Kasumi-1 (cell line): ENCODE measurements at regions not wholly inside any gene's neighbourhood (a gene's known extent, or its start where the extent isn't known, plus 50 kb on each side); places are given as distances from the start of the nearest gene placed in this dataset.

Source experiments
- DNase-seq, 2 experiments: peaks; one replicate each; lab custom pipeline; 2025; lab: John Stamatoyannopoulos, UW

- DNase-seq: no peak
These were observed 359.7 kb downstream of the MN1 start for GRCh38 chr22:27441706-27442475.

- DNase-seq: no peak
These were observed 358.2 kb downstream of the MN1 start for GRCh38 chr22:27443306-27443705.

GRCh38 chr22:27445881-27446280 lies 355.7 kb downstream of the MN1 start:
- DNase-seq: no peak

DNA sequence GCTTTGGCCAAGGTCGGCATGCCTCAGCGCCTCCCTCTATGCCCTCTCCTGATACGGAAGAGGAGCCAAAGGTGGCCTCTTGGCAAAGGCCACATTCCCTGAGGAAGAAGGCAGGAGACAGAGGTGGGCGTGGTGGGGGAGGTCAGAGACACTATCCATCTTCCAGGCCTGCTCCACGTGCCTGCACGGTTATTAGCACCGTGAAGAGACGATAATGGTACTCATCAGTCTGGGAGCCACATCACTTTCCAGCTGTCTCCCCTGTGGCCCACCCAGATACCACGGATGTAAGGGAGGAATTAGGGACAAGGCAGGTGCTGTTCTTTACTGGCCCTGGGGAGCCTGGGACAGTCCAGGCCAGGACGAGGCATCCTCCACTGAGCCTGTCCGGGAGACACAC lies 354.3 kb downstream of the MN1 start:
- DNase-seq: no peak

GRCh38 chr22:27450448-27450847 lies 351.1 kb downstream of the MN1 start:
- DNase-seq: no peak

DNA sequence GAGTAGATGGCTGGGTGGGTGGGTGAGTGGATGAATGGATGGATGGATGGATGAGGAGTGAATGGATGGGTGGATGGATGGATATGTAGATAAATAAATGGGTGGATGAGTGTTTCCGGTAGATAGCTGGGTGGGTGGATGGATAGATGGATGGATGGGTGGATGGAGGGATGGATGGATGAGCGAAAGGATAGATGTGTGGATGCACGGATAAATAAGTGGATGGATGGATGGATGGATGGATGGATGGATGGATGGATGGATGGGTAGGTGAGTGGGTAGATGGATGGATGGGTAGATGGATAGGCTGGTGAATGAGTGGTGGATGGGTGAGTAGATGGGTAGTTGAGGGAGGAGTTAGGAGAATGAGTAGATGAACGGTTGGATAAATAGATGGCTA lies 349.3 kb downstream of the MN1 start:
- no peak for DNase-seq

- DNase-seq: no peak
These were observed 348.6 kb downstream of the MN1 start for GRCh38 chr22:27452922-27453321.

DNA sequence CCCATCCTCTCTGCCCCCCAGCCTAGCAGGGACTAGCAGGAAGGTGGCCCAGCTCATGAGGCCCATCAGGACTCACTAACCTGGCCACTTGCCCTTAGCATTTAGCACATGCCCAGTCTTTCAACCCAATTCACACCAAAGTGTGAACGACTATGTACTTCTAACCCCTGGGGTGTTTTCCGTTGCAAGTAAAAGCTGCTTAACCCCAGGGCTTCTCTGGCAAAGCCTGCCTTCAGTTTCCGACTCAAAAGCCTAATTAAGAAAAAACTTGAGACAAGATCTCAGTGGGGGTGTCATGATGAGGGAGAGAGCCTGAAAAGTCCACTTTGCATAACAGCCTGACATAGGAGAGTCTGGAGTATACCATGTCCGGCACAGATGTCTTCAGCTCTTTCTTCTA lies 347.8 kb downstream of the MN1 start:
- DNase-seq: no peak

DNA sequence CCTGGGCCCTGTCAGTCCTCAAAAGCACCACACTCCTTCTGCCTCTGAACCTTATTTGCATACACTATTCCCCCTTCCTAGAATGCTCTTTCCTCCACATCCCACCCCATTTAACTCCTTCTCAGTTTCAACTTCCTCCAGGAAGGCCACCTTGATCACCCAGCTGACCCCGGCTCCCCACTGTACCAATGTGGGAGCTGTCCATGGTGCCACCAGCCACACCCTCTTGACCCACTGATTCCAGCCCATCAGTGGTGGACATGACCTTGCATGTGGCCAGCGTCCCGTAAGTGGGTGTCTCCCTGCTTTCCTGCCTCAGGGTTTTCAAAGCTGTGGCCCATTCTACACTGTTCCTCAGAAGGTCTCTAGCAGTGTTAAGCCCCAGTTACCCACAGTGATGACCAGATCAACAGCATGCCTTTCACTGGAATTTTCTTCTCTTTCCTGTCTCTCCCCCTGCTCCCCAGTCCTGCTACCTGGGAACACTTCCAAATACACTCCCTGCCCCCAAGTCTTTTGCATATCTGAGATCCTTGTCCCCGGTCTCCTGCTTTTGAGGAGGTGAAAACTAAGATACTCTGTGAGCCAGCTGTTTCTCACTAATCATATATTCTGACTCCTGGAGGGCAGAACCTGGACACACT lies 346.6 kb downstream of the MN1 start:
- no peak for DNase-seq

DNA sequence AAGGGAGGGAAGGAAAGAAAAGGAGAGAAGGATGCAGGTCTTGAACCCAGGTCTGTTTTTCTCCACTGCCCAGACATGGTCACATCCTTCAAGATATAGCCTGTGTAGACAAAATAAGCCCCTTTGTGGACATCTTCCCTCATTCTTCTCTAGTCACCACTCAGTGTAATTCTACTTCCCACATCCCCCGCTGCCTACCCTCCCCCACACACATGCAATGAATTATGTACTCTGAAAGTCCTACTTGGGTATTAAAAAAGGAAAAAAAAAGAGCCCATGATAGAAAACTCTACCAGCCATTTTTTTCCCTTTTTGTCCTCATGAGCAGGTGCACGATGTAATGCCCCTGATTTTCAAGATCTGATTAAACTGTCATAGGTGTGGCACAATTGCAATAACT lies 346.0 kb downstream of the MN1 start:
- DNase-seq: no peak

- no peak for DNase-seq
These were observed 344.7 kb downstream of the MN1 start for GRCh38 chr22:27456696-27457503.

DNA sequence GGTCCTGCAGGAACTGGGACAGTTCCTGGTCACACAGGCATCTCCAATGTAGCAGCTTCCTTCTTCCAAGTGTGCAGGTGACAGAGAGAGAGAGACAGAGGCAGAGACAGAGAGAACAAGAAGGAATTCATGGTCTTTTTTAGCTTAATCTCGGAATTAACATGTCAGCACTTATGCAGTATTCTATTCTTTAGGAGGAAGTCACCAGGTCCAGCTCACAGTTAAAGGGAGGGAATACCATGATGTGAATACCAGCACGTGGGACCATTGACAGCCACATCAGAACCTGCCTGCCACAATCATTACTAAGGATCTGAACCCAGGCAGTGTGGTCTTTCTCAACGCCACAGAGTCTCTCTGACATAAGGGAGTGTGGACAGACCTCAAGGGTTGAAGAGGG lies 341.6 kb downstream of the MN1 start:
- no peak for DNase-seq

GRCh38 chr22:27460591-27461347 lies 340.8 kb downstream of the MN1 start:
- DNase-seq: no peak

- no peak for DNase-seq
These were observed 340.1 kb downstream of the MN1 start for GRCh38 chr22:27461470-27461869.

- DNase-seq: no peak
These were observed 339.4 kb downstream of the MN1 start for GRCh38 chr22:27462190-27462589.

DNA sequence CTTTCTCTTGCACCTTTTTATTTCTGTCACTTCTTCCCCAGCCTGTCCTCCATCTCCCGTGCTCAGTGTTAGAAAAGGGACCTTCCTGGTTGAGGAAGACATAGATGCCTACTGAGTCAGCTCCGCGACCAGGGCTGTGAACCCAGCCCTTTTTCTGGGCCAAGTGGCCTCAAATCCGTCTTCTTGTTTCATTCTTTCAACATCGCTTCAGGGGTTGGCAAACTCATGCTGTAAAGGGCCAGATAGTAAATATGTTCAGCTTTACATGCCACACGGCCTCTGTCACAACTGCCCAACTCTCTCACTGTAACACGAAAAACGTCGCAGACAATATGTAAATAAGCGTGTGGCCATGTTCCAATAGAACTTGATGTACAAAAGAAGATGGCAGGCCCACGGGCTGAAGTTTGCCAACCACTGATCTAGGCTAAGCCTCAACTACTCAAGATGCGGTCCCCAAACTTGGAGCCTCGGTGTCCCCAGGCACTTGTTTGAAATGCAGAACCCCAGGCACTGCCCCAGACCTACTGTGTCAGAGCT lies 338.4 kb downstream of the MN1 start:
- no peak for DNase-seq

DNA sequence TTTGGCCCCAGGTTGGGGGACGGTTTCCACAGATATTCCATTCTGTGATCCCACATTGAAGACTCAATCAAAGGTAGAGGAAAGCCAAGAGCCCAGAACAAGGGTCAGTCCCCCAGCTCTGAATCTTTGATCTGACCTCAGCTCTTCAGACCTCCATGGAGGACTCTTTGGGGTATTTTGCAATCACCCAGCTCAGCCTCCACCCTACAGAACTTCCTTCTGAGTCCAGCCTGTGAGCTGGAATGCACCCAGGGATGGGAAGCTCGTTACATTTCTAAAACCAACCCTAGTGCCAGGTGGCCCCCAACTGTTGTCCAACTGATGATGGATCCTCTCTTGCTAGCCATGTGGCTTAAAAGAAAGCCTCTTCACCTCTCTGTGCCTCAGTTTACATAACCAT lies 335.3 kb downstream of the MN1 start:
- no peak for DNase-seq

DNA sequence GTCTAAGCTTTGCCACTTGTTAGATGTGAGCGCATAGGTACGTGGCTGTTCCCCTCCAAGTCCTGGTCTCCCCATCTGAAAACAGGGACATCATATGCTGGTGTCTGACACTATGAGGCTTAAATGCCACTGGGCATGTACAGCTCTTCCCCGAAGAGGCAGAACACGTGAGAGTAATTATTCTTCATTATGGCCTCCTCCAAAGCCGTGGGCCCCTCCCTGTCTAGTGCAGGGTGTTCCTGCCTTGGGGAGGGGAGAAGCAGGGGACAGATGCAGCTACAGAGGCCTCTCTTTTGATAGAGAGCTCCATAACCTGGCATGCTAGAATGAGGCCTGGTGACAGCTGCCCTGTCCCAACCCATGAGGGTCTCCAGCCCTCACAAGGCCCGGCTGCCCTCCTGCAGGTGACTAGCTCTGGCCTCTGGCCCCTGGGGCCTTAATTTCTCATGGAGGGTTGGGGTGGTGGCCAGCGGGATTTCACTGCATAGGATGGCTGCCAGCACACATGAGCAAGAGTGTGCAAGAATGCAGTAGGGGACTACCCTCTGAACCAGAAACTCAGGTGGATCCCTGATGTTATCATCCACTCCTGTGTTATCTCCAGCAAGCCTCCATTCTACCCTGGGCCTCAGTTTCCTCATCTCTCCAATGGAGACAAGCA lies 334.6 kb downstream of the MN1 start:
- DNase-seq: no peak

DNA sequence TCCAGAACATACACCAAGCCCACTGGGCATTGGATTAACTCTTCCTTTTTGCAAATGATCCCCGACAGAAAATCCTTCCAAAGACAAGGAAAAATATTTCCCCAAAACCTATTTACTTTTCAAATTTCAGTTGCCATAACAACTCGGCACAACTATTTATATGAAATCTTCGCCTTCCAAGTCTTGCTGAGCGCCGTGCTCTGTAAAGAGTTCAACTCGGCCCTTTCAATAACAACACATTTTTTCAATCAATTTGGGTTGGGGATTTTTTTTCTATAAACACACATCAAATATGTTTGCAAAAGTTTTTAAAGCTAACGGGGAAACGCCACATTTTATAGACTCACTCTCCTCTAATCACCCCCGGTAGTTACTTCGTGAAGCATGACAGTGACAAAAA lies 333.8 kb downstream of the MN1 start:
- no peak for DNase-seq

DNA sequence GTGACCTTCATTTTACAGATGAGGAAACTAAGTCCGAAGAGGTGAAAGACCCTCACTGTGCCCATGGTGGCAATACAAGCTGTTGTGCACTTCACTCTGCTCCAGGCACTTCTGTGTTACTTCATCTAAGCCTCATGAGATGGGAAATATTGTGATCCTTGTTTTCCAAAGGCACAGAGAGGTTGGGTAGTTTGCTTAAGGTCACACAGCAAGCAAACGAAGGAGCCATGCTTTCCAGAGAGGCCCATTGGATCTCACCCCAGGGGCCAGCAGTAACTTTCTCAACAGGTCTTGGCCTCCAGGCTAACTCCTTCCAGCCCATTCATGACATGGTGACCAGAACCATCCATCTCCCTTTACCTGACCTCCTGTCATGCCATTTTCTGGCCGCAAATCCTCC lies 332.8 kb downstream of the MN1 start:
- no peak for DNase-seq

GRCh38 chr22:27470169-27470772 lies 331.3 kb downstream of the MN1 start:
- no peak for DNase-seq
